Fibroblast of lung (primary cell): ENCODE measurements at regions not wholly inside any gene's neighbourhood (a gene's known extent, or its start where the extent isn't known, plus 50 kb on each side); places are given as distances from the start of the nearest gene placed in this dataset.
"Not testable (repeated sequence)": the region's sequence is repeated elsewhere in the genome, so short reads cannot be mapped to it uniquely, and the experiment has no call there.

ENCODE experiments used
- DNase-seq, 2 donors: peaks; one replicate each; pipeline versions ENCODE4 v3.0.0 to v3.0.0-alpha.2; 2010; ENCODE audit warnings: low read depth in 2 of 2
- H2AFZ ChIP-seq: 2 replicates; pipeline ENCODE4 v1.5.1; 2012; ENCODE audit warnings: low read length, control low read depth, inconsistent platforms
- H3K27ac ChIP-seq: 2 replicates; pipeline ENCODE4 v1.5.1; 2011; ENCODE audit warnings: low read length, control low read depth; ENCODE audit not compliant: insufficient read depth
- H3K27me3 ChIP-seq: 2 replicates; pipeline ENCODE4 v1.5.1; 2011; ENCODE audit warnings: mild to moderate bottlenecking, low read length; ENCODE audit not compliant: control insufficient read depth, insufficient read depth
- H3K36me3 ChIP-seq: 2 replicates; pipeline ENCODE4 v1.5.1; 2011; ENCODE audit warnings: low read length; ENCODE audit not compliant: control insufficient read depth, insufficient read depth
- H3K4me1 ChIP-seq: 2 replicates; pipeline ENCODE4 v1.5.1; 2011; ENCODE audit warnings: low read length; ENCODE audit not compliant: control insufficient read depth, insufficient read depth; ENCODE audit errors: extremely low read depth
- H3K4me2 ChIP-seq: 2 replicates; pipeline ENCODE4 v1.5.1; 2011; ENCODE audit warnings: low read length, control low read depth; ENCODE audit not compliant: insufficient read depth; ENCODE audit errors: extremely low read depth
- H3K4me3 ChIP-seq, 4 experiments: fragments of 200-600 bp in 1 of 4; sonication (generic) in 1 of 4; replicated peaks in 1 of 4; 2 replicates each; pipeline ENCODE4 v1.5.1; 2011 to 2016; ENCODE audit warnings: low read length in 4 of 4, low read depth in 3 of 4, mild to moderate bottlenecking in 3 of 4, control low read depth in 2 of 4, inconsistent platforms in 1 of 4, mixed read lengths in 1 of 4; ENCODE audit not compliant: insufficient read depth in 1 of 4; ENCODE audit errors: control extremely low read depth in 1 of 4
- H3K79me2 ChIP-seq: 2 replicates; pipeline ENCODE4 v1.5.1; 2012; ENCODE audit warnings: mild to moderate bottlenecking, low read length, inconsistent platforms; ENCODE audit not compliant: control insufficient read depth, insufficient read depth
- H3K9ac ChIP-seq: 2 replicates; pipeline ENCODE4 v1.5.1; 2011; ENCODE audit warnings: mild to moderate bottlenecking, low read length, control low read depth; ENCODE audit not compliant: insufficient read depth
- H3K9me3 ChIP-seq: 2 replicates; pipeline ENCODE4 v1.5.1; 2012; ENCODE audit warnings: low read depth, low read length; ENCODE audit not compliant: control insufficient read depth, insufficient read depth
- H4K20me1 ChIP-seq: 2 replicates; pipeline ENCODE4 v1.5.1; 2011; ENCODE audit warnings: low read length; ENCODE audit not compliant: control insufficient read depth, insufficient read depth; ENCODE audit errors: extremely low read depth
- CTCF ChIP-seq, 2 donors: IDR thresholded peaks in 1 of 2; conservative IDR thresholded peaks in 1 of 2; 1 replicate in 1 of 2; 2 replicates in 1 of 2; pipeline ENCODE4 v1.5.1; 2011 to 2012; ENCODE audit warnings: low read length in 2 of 2, control low read depth in 1 of 2, inconsistent platforms in 1 of 2, low read depth in 1 of 2, mild to moderate bottlenecking in 1 of 2
- EZH2 ChIP-seq: IDR thresholded peaks from 2 replicates; pipeline ENCODE4 v1.5.1; 2012; ENCODE audit warnings: low read length, control low read depth, mild to moderate bottlenecking; ENCODE audit errors: missing control alignments

DNA sequence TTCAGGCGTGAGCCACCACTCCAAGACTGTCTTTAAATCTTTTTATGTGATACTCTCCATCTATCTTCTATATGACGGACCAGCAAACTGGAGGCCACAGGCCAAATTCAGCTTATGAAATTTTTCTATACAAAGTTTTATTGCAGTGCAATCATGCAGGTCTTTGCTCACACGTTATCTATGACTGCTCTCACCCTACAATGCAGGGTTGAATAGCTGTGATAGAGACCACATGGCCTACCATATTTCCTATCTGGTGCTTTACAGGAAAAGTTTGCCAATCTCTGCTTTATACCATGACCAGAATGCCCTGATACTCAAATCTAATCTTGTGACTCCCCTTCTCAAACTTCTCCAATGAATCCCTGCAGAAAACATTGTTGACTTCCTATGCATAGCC is 89.5 kb upstream of the ACBD5 start:
- Histone ChIP-seq H3K9ac (no peak overlapping the region), H2AFZ (no peak overlapping the region), H3K79me2 (no peaks in the 10 kb centered on the region), H3K4me2 (no peak overlapping the region), H3K27ac (no peak overlapping the region), H3K9me3 (no peaks in the 10 kb centered on the region), H4K20me1 (no peaks in the 10 kb centered on the region), H3K4me1 (no peaks in the 10 kb centered on the region), H3K27me3 (no peaks in the 10 kb centered on the region), H3K4me3 (no peak overlapping the region), H3K36me3 (no peaks in the 10 kb centered on the region)
- TF ChIP-seq EZH2, result no peak
- TF ChIP-seq CTCF (conservative IDR thresholded peaks at IDR 0.05 in 1 of 2, IDR thresholded peaks at IDR 0.05 in 1 of 2; ENCODE audit: low read depth in 1 of 2, low read length in 2 of 2), result no peak
- no peak for DNase-seq

- H3K27ac ChIP-seq, result no peak overlapping the region
- no peak overlapping the region for H3K4me3 ChIP-seq
- no peaks in the 10 kb centered on the region for H3K79me2 ChIP-seq
- no peak overlapping the region for H3K9ac ChIP-seq
- H2AFZ ChIP-seq, result no peak overlapping the region
- H3K4me2 ChIP-seq, result no peak overlapping the region
- H3K9me3 ChIP-seq, result no peaks in the 10 kb centered on the region
- H4K20me1 ChIP-seq, result no peaks in the 10 kb centered on the region
- no peaks in the 10 kb centered on the region for H3K36me3 ChIP-seq
- DNase-seq, result no peak
- TF ChIP-seq CTCF (conservative IDR thresholded peaks at IDR 0.05 in 1 of 2, IDR thresholded peaks at IDR 0.05 in 1 of 2; ENCODE audit: low read depth in 1 of 2, low read length in 2 of 2) (no peak), EZH2 (no peak)
- no peaks in the 10 kb centered on the region for H3K27me3 ChIP-seq
- H3K4me1 ChIP-seq, result no peaks in the 10 kb centered on the region
Observed at GRCh38 chr10:27328946-27329345, 88.3 kb upstream of the ACBD5 start.

- not testable (repeated sequence) for H3K4me3 ChIP-seq, H4K20me1 ChIP-seq, H3K9me3 ChIP-seq, H3K27me3 ChIP-seq, DNase-seq, H2AFZ ChIP-seq, H3K79me2 ChIP-seq, H3K36me3 ChIP-seq, H3K27ac ChIP-seq, H3K9ac ChIP-seq, H3K4me2 ChIP-seq, H3K4me1 ChIP-seq
Observed at GRCh38 chr10:27326748-27327147, 86.2 kb upstream of the ACBD5 start.
